C4-2B (cell line): ENCODE measurements at regions not wholly inside any gene's neighbourhood (a gene's known extent, or its start where the extent isn't known, plus 50 kb on each side); places are given as distances from the start of the nearest gene placed in this dataset.

Source experiments
- ZFX ChIP-seq: fragments of 450-650 bp; IDR thresholded peaks from 2 replicates; pipeline ENCODE4 v1.6.1; 2017
- TF ChIP-seq, protein P1 (sequence below): fragments of 450-650 bp; conservative IDR thresholded peaks from 2 replicates; pipeline ENCODE4 v1.5.1; 2017; ENCODE audit warnings: mild to moderate bottlenecking

- TF ChIP-seq, protein P1, sequence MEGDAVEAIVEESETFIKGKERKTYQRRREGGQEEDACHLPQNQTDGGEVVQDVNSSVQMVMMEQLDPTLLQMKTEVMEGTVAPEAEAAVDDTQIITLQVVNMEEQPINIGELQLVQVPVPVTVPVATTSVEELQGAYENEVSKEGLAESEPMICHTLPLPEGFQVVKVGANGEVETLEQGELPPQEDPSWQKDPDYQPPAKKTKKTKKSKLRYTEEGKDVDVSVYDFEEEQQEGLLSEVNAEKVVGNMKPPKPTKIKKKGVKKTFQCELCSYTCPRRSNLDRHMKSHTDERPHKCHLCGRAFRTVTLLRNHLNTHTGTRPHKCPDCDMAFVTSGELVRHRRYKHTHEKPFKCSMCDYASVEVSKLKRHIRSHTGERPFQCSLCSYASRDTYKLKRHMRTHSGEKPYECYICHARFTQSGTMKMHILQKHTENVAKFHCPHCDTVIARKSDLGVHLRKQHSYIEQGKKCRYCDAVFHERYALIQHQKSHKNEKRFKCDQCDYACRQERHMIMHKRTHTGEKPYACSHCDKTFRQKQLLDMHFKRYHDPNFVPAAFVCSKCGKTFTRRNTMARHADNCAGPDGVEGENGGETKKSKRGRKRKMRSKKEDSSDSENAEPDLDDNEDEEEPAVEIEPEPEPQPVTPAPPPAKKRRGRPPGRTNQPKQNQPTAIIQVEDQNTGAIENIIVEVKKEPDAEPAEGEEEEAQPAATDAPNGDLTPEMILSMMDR: no peak
- no peak for TF ChIP-seq ZFX
These were observed 278.7 kb downstream of the RAD51AP2 start for GRCh38 chr2:17239550-17239949.
